ENCODE measurements at regions not wholly inside any gene's neighbourhood (a gene's known extent, or its start where the extent isn't known, plus 50 kb on each side); places are given as distances from the start of the nearest gene placed in this dataset.
"Not testable (repeated sequence)": the region's sequence is repeated elsewhere in the genome, so short reads cannot be mapped to it uniquely, and the experiment has no call there.

GRCh38 chr5:93960042-93960441 lies 218.6 kb upstream of the POU5F2 start:
- Histone ChIP-seq H3K27me3 (no peaks in the 10 kb centered on the region), H3K9me3 (no peaks in the 10 kb centered on the region), H3K4me3 (no peak overlapping the region), H3K36me3 (peaks cover 8% of the 10 kb centered on the region), H3K4me1 (no peaks in the 10 kb centered on the region), H3K27ac (no peak overlapping the region)
- intact Hi-C loops (cut with DNase I; ENCODE audit: low total_unique reads), result no loop called here
- no peak for TF ChIP-seq CTCF (IDR thresholded peaks at IDR 0.05)
- TF ChIP-seq POLR2AphosphoS5 (IDR thresholded peaks at IDR 0.05), result no peak
- no peak for TF ChIP-seq POLR2A (IDR thresholded peaks at IDR 0.05)
- DNase-seq (ENCODE audit: low spot score in 2 of 2), result no peak

DNA sequence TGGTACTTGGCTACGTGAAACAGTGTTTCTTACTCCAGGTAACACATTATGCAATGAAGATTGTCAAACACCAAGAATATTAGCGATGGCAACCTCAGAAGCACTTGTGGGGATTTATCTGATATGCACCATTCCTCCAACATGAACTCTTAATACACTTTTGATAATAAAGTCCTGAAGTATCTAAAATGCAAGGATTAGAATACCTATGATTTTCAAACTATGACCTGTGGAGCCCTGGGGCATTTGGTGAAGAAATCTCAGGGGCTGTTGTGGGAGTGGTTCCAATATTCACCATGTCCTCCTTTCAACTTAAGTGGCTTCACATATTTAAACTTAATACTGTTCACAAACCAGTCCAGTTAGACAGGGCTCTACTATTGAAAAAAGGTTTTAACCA lies 214.6 kb upstream of the POU5F2 start:
- DNase-seq (ENCODE audit: low spot score in 2 of 2), result no peak
- no peak for TF ChIP-seq POLR2A (IDR thresholded peaks at IDR 0.05)
- no peak for TF ChIP-seq POLR2AphosphoS5 (IDR thresholded peaks at IDR 0.05)
- no peak for TF ChIP-seq CTCF (IDR thresholded peaks at IDR 0.05)
- Histone ChIP-seq H3K27me3 (no peaks in the 10 kb centered on the region), H3K27ac (no peak overlapping the region), H3K4me3 (no peak overlapping the region), H3K4me1 (no peaks in the 10 kb centered on the region), H3K36me3 (peaks cover 8% of the 10 kb centered on the region), H3K9me3 (no peaks in the 10 kb centered on the region)
- intact Hi-C loops (cut with DNase I; ENCODE audit: low total_unique reads), result no loop called here

DNA sequence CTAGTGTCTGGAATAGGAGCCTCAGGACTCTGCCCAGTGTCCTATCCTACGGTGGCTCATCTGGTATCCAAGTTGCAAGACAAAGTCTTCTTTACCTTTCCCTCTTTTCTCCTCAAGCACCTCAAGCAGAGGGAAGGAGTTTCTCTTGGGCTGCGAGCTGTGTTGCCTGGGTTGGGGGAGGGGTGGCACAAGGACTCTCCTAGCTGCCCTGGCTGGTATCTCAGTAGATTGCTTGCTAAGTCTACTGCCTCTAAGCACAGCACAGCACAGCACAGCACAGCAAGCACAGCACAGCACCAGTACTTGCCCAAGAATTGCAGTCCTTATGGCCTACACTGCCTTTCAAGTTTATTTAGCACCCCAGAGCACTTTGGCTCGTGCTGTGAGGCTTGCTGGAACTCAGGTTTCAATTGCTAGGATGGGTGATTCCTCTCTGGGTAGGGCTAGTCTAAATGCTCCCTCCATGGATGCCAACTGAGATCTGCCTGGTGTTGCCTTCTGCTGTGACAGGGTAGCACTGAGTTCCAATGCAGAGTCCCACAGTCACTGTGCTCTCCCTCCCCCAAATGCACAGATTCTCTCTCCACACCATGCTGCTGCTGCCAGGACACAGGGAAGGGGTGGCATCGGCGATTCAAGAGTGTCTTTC lies 213.1 kb upstream of the POU5F2 start:
- Histone ChIP-seq H3K27me3 (no peaks in the 10 kb centered on the region), H3K9me3 (no peaks in the 10 kb centered on the region), H3K4me1 (no peaks in the 10 kb centered on the region), H3K36me3 (peaks cover 8% of the 10 kb centered on the region), H3K4me3 (no peak overlapping the region), H3K27ac (no peak overlapping the region)
- no peak for DNase-seq (ENCODE audit: low spot score in 2 of 2)
- TF ChIP-seq CTCF (IDR thresholded peaks at IDR 0.05), result no peak
- no peak for TF ChIP-seq POLR2A (IDR thresholded peaks at IDR 0.05)
- TF ChIP-seq POLR2AphosphoS5 (IDR thresholded peaks at IDR 0.05), result no peak
- intact Hi-C loops (cut with DNase I; ENCODE audit: low total_unique reads), result no loop called here

DNA sequence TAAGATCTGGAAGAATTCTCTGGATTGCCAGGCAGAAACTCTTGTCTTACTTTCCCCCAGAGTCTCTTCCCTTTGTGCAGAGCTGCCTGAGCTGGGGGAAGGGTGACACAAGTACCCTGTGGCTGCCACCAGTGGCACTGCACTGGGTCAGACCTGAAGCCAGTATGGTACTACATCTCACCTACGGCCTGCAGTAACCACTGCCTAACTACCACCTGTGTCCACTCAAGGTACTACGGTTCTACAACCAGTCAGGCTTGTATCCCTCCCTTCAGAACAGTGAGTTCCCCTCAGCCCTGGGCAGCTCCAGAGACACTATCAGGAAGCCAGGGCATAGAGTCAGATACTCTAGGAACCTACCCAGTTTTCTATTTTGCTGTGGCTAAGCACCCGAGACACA lies 212.0 kb upstream of the POU5F2 start:
- H3K4me1 ChIP-seq, result no peaks in the 10 kb centered on the region
- peaks cover 8% of the 10 kb centered on the region for H3K36me3 ChIP-seq
- H3K27me3 ChIP-seq, result no peaks in the 10 kb centered on the region
- H3K4me3 ChIP-seq, result no peak overlapping the region
- DNase-seq (ENCODE audit: low spot score in 2 of 2), result no peak
- no peak overlapping the region for H3K27ac ChIP-seq
- H3K9me3 ChIP-seq, result no peaks in the 10 kb centered on the region
- TF ChIP-seq POLR2AphosphoS5 (IDR thresholded peaks at IDR 0.05) (no peak), POLR2A (IDR thresholded peaks at IDR 0.05) (no peak), CTCF (IDR thresholded peaks at IDR 0.05) (no peak)
- intact Hi-C loops (cut with DNase I; ENCODE audit: low total_unique reads), result no loop called here

DNA sequence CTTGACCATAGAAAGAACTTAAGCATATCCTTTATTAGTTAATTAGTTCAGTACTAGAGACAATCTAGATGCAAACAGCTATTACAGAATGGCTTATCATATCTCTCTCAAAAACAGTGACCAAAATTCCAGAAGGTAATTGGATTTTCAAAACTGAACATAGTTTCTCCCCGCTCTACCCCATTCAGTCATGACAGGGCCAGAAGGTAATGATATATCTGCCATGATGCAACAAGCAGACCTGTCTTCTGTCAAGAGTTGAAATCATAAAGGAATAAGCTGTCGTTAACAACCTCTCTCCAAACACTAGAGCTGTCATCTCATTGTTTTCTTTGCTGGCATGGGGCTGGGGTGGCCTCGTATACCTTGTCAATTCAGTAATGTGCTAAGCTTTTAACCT lies 200.5 kb upstream of the POU5F2 start:
- intact Hi-C loops (cut with DNase I; ENCODE audit: low total_unique reads), result no loop called here
- Histone ChIP-seq H3K4me3 (no peak overlapping the region), H3K27me3 (no peaks in the 10 kb centered on the region), H3K9me3 (no peaks in the 10 kb centered on the region), H3K4me1 (no peaks in the 10 kb centered on the region), H3K27ac (no peak overlapping the region), H3K36me3 (no peaks in the 10 kb centered on the region)
- DNase-seq (ENCODE audit: low spot score in 2 of 2), result no peak
- TF ChIP-seq POLR2AphosphoS5 (IDR thresholded peaks at IDR 0.05) (no peak), CTCF (IDR thresholded peaks at IDR 0.05) (no peak), POLR2A (IDR thresholded peaks at IDR 0.05) (no peak)

GRCh38 chr5:93933269-93933668 lies 191.9 kb upstream of the POU5F2 start:
- DNase-seq (ENCODE audit: low spot score in 2 of 2); H3K9me3 ChIP-seq; H3K4me1 ChIP-seq; H3K27ac ChIP-seq; H3K27me3 ChIP-seq; H3K36me3 ChIP-seq; H3K4me3 ChIP-seq; intact Hi-C loops (cut with DNase I; ENCODE audit: low total_unique reads): not testable (repeated sequence)
